ENCODE measurements at regions not wholly inside any gene's neighbourhood (a gene's known extent, or its start where the extent isn't known, plus 50 kb on each side); places are given as distances from the start of the nearest gene placed in this dataset.
"Not testable (repeated sequence)": the region's sequence is repeated elsewhere in the genome, so short reads cannot be mapped to it uniquely, and the experiment has no call there.

- Histone ChIP-seq H3K9me3 (ENCODE audit: insufficient read depth, low read depth) (no peaks in the 10 kb centered on the region), H3K4me1 (replicated peaks; ENCODE audit: insufficient read depth) (peaks cover 4% of the 10 kb centered on the region; the same call in 1 of the 2 replicates), H3K79me2 (ENCODE audit: low read depth) (no peaks in the 10 kb centered on the region), H3K9me2 (ENCODE audit: insufficient read depth) (no peaks in the 10 kb centered on the region), H3K4me3 (no peak overlapping the region), H3K27ac (no peak overlapping the region), H3K36me3 (ENCODE audit: low read depth) (no peaks in the 10 kb centered on the region), H2AFZ (no peak overlapping the region), H4K20me1 (ENCODE audit: insufficient read depth) (no peaks in the 10 kb centered on the region), H3K4me2 (no peak overlapping the region), H3F3A (ENCODE audit: insufficient read depth, low read depth) (no peaks in the 10 kb centered on the region), H3K27me3 (ENCODE audit: insufficient read depth, low read depth) (no peaks in the 10 kb centered on the region)
- TF ChIP-seq CTCF (conservative IDR thresholded peaks at IDR 0.05) (no peak), EZH2 (IDR thresholded peaks at IDR 0.05; ENCODE audit: low read depth) (no peak)
- POLR2A ChIA-PET (ENCODE audit: unreplicated experiment): no interaction called here
- BruUV-seq (replicated peaks): no TSS peak
- DNase-seq: no peak
- CTCF ChIA-PET: no interaction called here
- intact Hi-C loops (cut with micrococcal nuclease; ENCODE audit: unreplicated experiment): no loop called here
Observed at GRCh38 chr1:188023206-188023605, 1194.5 kb downstream of the PLA2G4A start.

- ChIA-PET CTCF (no interaction called here), POLR2A (ENCODE audit: unreplicated experiment) (interaction anchor here (0.7 kb wide), 1 partner anchor 112 kb away, joined by 9 read pairs; no protein-coding TSS in a partner anchor)
- Histone ChIP-seq H3K79me2 (ENCODE audit: low read depth) (no peaks in the 10 kb centered on the region), H3K4me1 (replicated peaks; ENCODE audit: insufficient read depth) (peaks cover 4% of the 10 kb centered on the region; the same call in 1 of the 2 replicates), H3K9me3 (ENCODE audit: insufficient read depth, low read depth) (no peaks in the 10 kb centered on the region), H3K4me3 (no peak overlapping the region), H3K27ac (no peak overlapping the region), H4K20me1 (ENCODE audit: insufficient read depth) (no peaks in the 10 kb centered on the region), H3K9me2 (ENCODE audit: insufficient read depth) (no peaks in the 10 kb centered on the region), H3F3A (ENCODE audit: insufficient read depth, low read depth) (no peaks in the 10 kb centered on the region; the same call in 1 of the 2 replicates), H3K4me2 (no peak overlapping the region), H3K27me3 (ENCODE audit: insufficient read depth, low read depth) (no peaks in the 10 kb centered on the region), H2AFZ (no peak overlapping the region), H3K36me3 (ENCODE audit: low read depth) (no peaks in the 10 kb centered on the region)
- TF ChIP-seq EZH2 (IDR thresholded peaks at IDR 0.05; ENCODE audit: low read depth) (no peak), CTCF (conservative IDR thresholded peaks at IDR 0.05) (no peak)
- intact Hi-C loops (cut with micrococcal nuclease; ENCODE audit: unreplicated experiment): no loop called here
- no TSS peak for BruUV-seq (replicated peaks)
- DNase-seq: peak; percentile 1 to 48
Observed at GRCh38 chr1:188027613-188028012, 1198.9 kb downstream of the PLA2G4A start.

- H3K9me2 ChIP-seq (ENCODE audit: insufficient read depth); H3K79me2 ChIP-seq (ENCODE audit: low read depth); BruUV-seq (replicated peaks); H4K20me1 ChIP-seq (ENCODE audit: insufficient read depth); DNase-seq; H3K4me2 ChIP-seq; H3F3A ChIP-seq (ENCODE audit: insufficient read depth, low read depth); CTCF ChIA-PET; intact Hi-C loops (cut with micrococcal nuclease; ENCODE audit: unreplicated experiment); H3K4me1 ChIP-seq (replicated peaks; ENCODE audit: insufficient read depth); H3K27ac ChIP-seq; H3K27me3 ChIP-seq (ENCODE audit: insufficient read depth, low read depth); H3K36me3 ChIP-seq (ENCODE audit: low read depth); POLR2A ChIA-PET (ENCODE audit: unreplicated experiment); H3K4me3 ChIP-seq; H3K9me3 ChIP-seq (ENCODE audit: insufficient read depth, low read depth); H2AFZ ChIP-seq: not testable (repeated sequence)
Observed at GRCh38 chr1:188037572-188037971, 1208.8 kb downstream of the PLA2G4A start.

- Histone ChIP-seq H3K36me3 (ENCODE audit: low read depth) (no peaks in the 10 kb centered on the region), H3K4me1 (replicated peaks; ENCODE audit: insufficient read depth) (no peaks in the 10 kb centered on the region), H3K79me2 (ENCODE audit: low read depth) (no peaks in the 10 kb centered on the region), H3K4me2 (no peak overlapping the region), H3K9me2 (ENCODE audit: insufficient read depth) (no peaks in the 10 kb centered on the region), H3K27me3 (ENCODE audit: insufficient read depth, low read depth) (no peaks in the 10 kb centered on the region), H3K9me3 (ENCODE audit: insufficient read depth, low read depth) (no peaks in the 10 kb centered on the region), H3K4me3 (no peak overlapping the region), H4K20me1 (ENCODE audit: insufficient read depth) (no peaks in the 10 kb centered on the region), H3F3A (ENCODE audit: insufficient read depth, low read depth) (no peaks in the 10 kb centered on the region), H3K27ac (no peak overlapping the region), H2AFZ (no peak overlapping the region)
- intact Hi-C loops (cut with micrococcal nuclease; ENCODE audit: unreplicated experiment): no loop called here
- BruUV-seq (replicated peaks): no TSS peak
- ChIA-PET POLR2A (ENCODE audit: unreplicated experiment) (no interaction called here), CTCF (no interaction called here)
- no peak for TF ChIP-seq CTCF (conservative IDR thresholded peaks at IDR 0.05)
- no peak for TF ChIP-seq EZH2 (IDR thresholded peaks at IDR 0.05; ENCODE audit: low read depth)
- DNase-seq: no peak
Observed at GRCh38 chr1:188043536-188044245, 1214.9 kb downstream of the PLA2G4A start.

Data from PC-9 (cell line).